ENCODE measurements at regions not wholly inside any gene's neighbourhood (a gene's known extent, or its start where the extent isn't known, plus 50 kb on each side); places are given as distances from the start of the nearest gene placed in this dataset.
A peak's percentile ranks its signal among the peaks of the same experiment; 100 is the strongest.

DNA sequence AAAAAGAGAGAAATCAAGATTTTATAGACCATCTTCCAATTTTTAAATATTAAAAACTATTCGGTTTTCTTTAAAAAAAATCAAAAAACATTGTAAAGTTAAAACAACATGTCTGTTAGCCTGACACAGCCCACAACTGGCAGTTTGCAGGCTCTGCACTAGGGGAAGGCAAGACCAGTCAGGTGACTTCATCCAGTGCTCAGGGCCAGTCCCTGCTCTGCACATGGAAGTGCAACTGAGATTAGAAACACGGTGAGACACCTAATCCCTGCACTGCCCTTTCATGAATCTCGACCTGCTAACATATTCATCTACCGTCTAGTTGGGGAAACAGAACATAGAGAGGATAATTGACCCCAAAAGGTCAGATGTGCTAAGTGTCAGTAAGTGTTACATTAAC lies 135.2 kb downstream of the BARD1 start:
- TF ChIP-seq, protein P1, sequence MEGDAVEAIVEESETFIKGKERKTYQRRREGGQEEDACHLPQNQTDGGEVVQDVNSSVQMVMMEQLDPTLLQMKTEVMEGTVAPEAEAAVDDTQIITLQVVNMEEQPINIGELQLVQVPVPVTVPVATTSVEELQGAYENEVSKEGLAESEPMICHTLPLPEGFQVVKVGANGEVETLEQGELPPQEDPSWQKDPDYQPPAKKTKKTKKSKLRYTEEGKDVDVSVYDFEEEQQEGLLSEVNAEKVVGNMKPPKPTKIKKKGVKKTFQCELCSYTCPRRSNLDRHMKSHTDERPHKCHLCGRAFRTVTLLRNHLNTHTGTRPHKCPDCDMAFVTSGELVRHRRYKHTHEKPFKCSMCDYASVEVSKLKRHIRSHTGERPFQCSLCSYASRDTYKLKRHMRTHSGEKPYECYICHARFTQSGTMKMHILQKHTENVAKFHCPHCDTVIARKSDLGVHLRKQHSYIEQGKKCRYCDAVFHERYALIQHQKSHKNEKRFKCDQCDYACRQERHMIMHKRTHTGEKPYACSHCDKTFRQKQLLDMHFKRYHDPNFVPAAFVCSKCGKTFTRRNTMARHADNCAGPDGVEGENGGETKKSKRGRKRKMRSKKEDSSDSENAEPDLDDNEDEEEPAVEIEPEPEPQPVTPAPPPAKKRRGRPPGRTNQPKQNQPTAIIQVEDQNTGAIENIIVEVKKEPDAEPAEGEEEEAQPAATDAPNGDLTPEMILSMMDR (IDR thresholded peaks at IDR 0.05; ENCODE audit: insufficient read depth in 1 of 2, low read depth in 1 of 2, low read length in 1 of 2, severe bottlenecking in 1 of 2, unreplicated experiment in 1 of 2) = no peak
- Histone ChIP-seq H3K36me3 (ENCODE audit: control insufficient read depth, insufficient read depth, low read length) (no peaks in the 10 kb centered on the region), H3K9me3 (no peaks in the 10 kb centered on the region), H3K4me3 (ENCODE audit: low read depth, low read length) (no peak overlapping the region), H3K4me1 (peaks cover 26% of the 10 kb centered on the region), H3K27me3 (replicated peaks; ENCODE audit: control insufficient read depth, insufficient read depth, low read length) (no peaks in the 10 kb centered on the region)
- intact Hi-C loops (cut with micrococcal nuclease; ENCODE audit: unreplicated experiment) = loop anchor here (5.0 kb wide), 1 partner anchor 133 kb away; the partner anchor contains the start of gene BARD1
- no peak overlapping the region for H3K4me3 Mint-ChIP-seq (ENCODE audit: unreplicated experiment)
- BruUV-seq (replicated peaks) = no TSS peak
- ChIA-PET POLR2A (no interaction called here), CTCF (no interaction called here)
- H3K9me3 Mint-ChIP-seq (ENCODE audit: unreplicated experiment) = no peaks in the 10 kb centered on the region
- H3K27me3 Mint-ChIP-seq (ENCODE audit: insufficient read depth, unreplicated experiment) = no peaks in the 10 kb centered on the region
- no peaks in the 10 kb centered on the region for H3K36me3 Mint-ChIP-seq (ENCODE audit: insufficient read depth, unreplicated experiment)
- no peak overlapping the region for H3K27ac Mint-ChIP-seq (ENCODE audit: unreplicated experiment)
- peaks cover 24% of the 10 kb centered on the region for H3K4me1 Mint-ChIP-seq (ENCODE audit: low read depth, unreplicated experiment)
- no peak for DNase-seq

GRCh38 chr2:214671319-214671885 lies 138.1 kb downstream of the BARD1 start:
- no TSS peak for BruUV-seq (replicated peaks)
- TF ChIP-seq, protein P1 (IDR thresholded peaks at IDR 0.05; ENCODE audit: insufficient read depth in 1 of 2, low read depth in 1 of 2, low read length in 1 of 2, severe bottlenecking in 1 of 2, unreplicated experiment in 1 of 2) = no peak
- CTCF ChIA-PET = no interaction called here

GRCh38 chr2:214652473-214652872 lies 157.0 kb downstream of the BARD1 start:
- no peak overlapping the region for H3K27ac Mint-ChIP-seq (ENCODE audit: unreplicated experiment)
- H3K27me3 Mint-ChIP-seq (ENCODE audit: insufficient read depth, unreplicated experiment) = peaks cover 6% of the 10 kb centered on the region
- no peaks in the 10 kb centered on the region for H3K4me1 Mint-ChIP-seq (ENCODE audit: low read depth, unreplicated experiment)
- ChIA-PET CTCF (no interaction called here), POLR2A (no interaction called here)
- intact Hi-C loops (cut with micrococcal nuclease; ENCODE audit: unreplicated experiment) = no loop called here
- BruUV-seq (replicated peaks) = no TSS peak
- no peaks in the 10 kb centered on the region for H3K4me1 ChIP-seq
- no peaks in the 10 kb centered on the region for H3K36me3 Mint-ChIP-seq (ENCODE audit: insufficient read depth, unreplicated experiment)
- TF ChIP-seq, protein P1 (IDR thresholded peaks at IDR 0.05; ENCODE audit: insufficient read depth in 1 of 2, low read depth in 1 of 2, low read length in 1 of 2, severe bottlenecking in 1 of 2, unreplicated experiment in 1 of 2) = no peak
- H3K9me3 Mint-ChIP-seq (ENCODE audit: unreplicated experiment) = peaks cover 2% of the 10 kb centered on the region
- no peak for DNase-seq
- no peaks in the 10 kb centered on the region for H3K36me3 ChIP-seq (ENCODE audit: control insufficient read depth, insufficient read depth, low read length)
- no peaks in the 10 kb centered on the region for H3K9me3 ChIP-seq
- no peaks in the 10 kb centered on the region; the same call in 1 of the 2 replicates for H3K27me3 ChIP-seq (replicated peaks; ENCODE audit: control insufficient read depth, insufficient read depth, low read length)
- H3K4me3 ChIP-seq (ENCODE audit: low read depth, low read length) = no peak overlapping the region
- no peak overlapping the region for H3K4me3 Mint-ChIP-seq (ENCODE audit: unreplicated experiment)

More at GRCh38 chr2:214671319-214671885, 138.1 kb downstream of the BARD1 start:
- H3K9me3 Mint-ChIP-seq (ENCODE audit: unreplicated experiment) = peaks cover 10% of the 10 kb centered on the region
- intact Hi-C loops (cut with micrococcal nuclease; ENCODE audit: unreplicated experiment) = loop anchor here (5.0 kb wide), 1 partner anchor 136 kb away; the partner anchor contains the start of gene BARD1
- peak in 1 of 2 experiments; percentile 22 for DNase-seq
- peaks cover 24% of the 10 kb centered on the region for H3K4me1 Mint-ChIP-seq (ENCODE audit: low read depth, unreplicated experiment)
- Histone ChIP-seq H3K4me1 (peaks cover 26% of the 10 kb centered on the region), H3K4me3 (ENCODE audit: low read depth, low read length) (no peak overlapping the region), H3K36me3 (ENCODE audit: control insufficient read depth, insufficient read depth, low read length) (no peaks in the 10 kb centered on the region), H3K27me3 (replicated peaks; ENCODE audit: control insufficient read depth, insufficient read depth, low read length) (no peaks in the 10 kb centered on the region), H3K9me3 (no peaks in the 10 kb centered on the region)
- H3K27me3 Mint-ChIP-seq (ENCODE audit: insufficient read depth, unreplicated experiment) = peaks cover 3% of the 10 kb centered on the region
- H3K27ac Mint-ChIP-seq (ENCODE audit: unreplicated experiment) = peak overlapping the region; percentile 27
- H3K36me3 Mint-ChIP-seq (ENCODE audit: insufficient read depth, unreplicated experiment) = no peaks in the 10 kb centered on the region
- POLR2A ChIA-PET = no interaction called here
- H3K4me3 Mint-ChIP-seq (ENCODE audit: unreplicated experiment) = peak overlapping the region; percentile 5

All from Caco-2 (cell line).